Fibroblast of lung (primary cell): ENCODE measurements at regions not wholly inside any gene's neighbourhood (a gene's known extent, or its start where the extent isn't known, plus 50 kb on each side); places are given as distances from the start of the nearest gene placed in this dataset.

ENCODE experiments used
- DNase-seq, 2 donors: peaks; one replicate each; pipeline versions ENCODE4 v3.0.0 to v3.0.0-alpha.2; 2010; ENCODE audit warnings: low read depth in 2 of 2
- H2AFZ ChIP-seq: 2 replicates; pipeline ENCODE4 v1.5.1; 2012; ENCODE audit warnings: low read length, control low read depth, inconsistent platforms
- H3K27ac ChIP-seq: 2 replicates; pipeline ENCODE4 v1.5.1; 2011; ENCODE audit warnings: low read length, control low read depth; ENCODE audit not compliant: insufficient read depth
- H3K27me3 ChIP-seq: 2 replicates; pipeline ENCODE4 v1.5.1; 2011; ENCODE audit warnings: mild to moderate bottlenecking, low read length; ENCODE audit not compliant: control insufficient read depth, insufficient read depth
- H3K36me3 ChIP-seq: 2 replicates; pipeline ENCODE4 v1.5.1; 2011; ENCODE audit warnings: low read length; ENCODE audit not compliant: control insufficient read depth, insufficient read depth
- H3K4me1 ChIP-seq: 2 replicates; pipeline ENCODE4 v1.5.1; 2011; ENCODE audit warnings: low read length; ENCODE audit not compliant: control insufficient read depth, insufficient read depth; ENCODE audit errors: extremely low read depth
- H3K4me2 ChIP-seq: 2 replicates; pipeline ENCODE4 v1.5.1; 2011; ENCODE audit warnings: low read length, control low read depth; ENCODE audit not compliant: insufficient read depth; ENCODE audit errors: extremely low read depth
- H3K4me3 ChIP-seq, 4 experiments: fragments of 200-600 bp in 1 of 4; sonication (generic) in 1 of 4; replicated peaks in 1 of 4; 2 replicates each; pipeline ENCODE4 v1.5.1; 2011 to 2016; ENCODE audit warnings: low read length in 4 of 4, low read depth in 3 of 4, mild to moderate bottlenecking in 3 of 4, control low read depth in 2 of 4, inconsistent platforms in 1 of 4, mixed read lengths in 1 of 4; ENCODE audit not compliant: insufficient read depth in 1 of 4; ENCODE audit errors: control extremely low read depth in 1 of 4
- H3K79me2 ChIP-seq: 2 replicates; pipeline ENCODE4 v1.5.1; 2012; ENCODE audit warnings: mild to moderate bottlenecking, low read length, inconsistent platforms; ENCODE audit not compliant: control insufficient read depth, insufficient read depth
- H3K9ac ChIP-seq: 2 replicates; pipeline ENCODE4 v1.5.1; 2011; ENCODE audit warnings: mild to moderate bottlenecking, low read length, control low read depth; ENCODE audit not compliant: insufficient read depth
- H3K9me3 ChIP-seq: 2 replicates; pipeline ENCODE4 v1.5.1; 2012; ENCODE audit warnings: low read depth, low read length; ENCODE audit not compliant: control insufficient read depth, insufficient read depth
- H4K20me1 ChIP-seq: 2 replicates; pipeline ENCODE4 v1.5.1; 2011; ENCODE audit warnings: low read length; ENCODE audit not compliant: control insufficient read depth, insufficient read depth; ENCODE audit errors: extremely low read depth
- CTCF ChIP-seq, 2 donors: IDR thresholded peaks in 1 of 2; conservative IDR thresholded peaks in 1 of 2; 1 replicate in 1 of 2; 2 replicates in 1 of 2; pipeline ENCODE4 v1.5.1; 2011 to 2012; ENCODE audit warnings: low read length in 2 of 2, control low read depth in 1 of 2, inconsistent platforms in 1 of 2, low read depth in 1 of 2, mild to moderate bottlenecking in 1 of 2
- EZH2 ChIP-seq: IDR thresholded peaks from 2 replicates; pipeline ENCODE4 v1.5.1; 2012; ENCODE audit warnings: low read length, control low read depth, mild to moderate bottlenecking; ENCODE audit errors: missing control alignments

- Histone ChIP-seq H3K27ac (no peak overlapping the region), H3K9me3 (no peaks in the 10 kb centered on the region), H3K9ac (no peak overlapping the region), H3K36me3 (no peaks in the 10 kb centered on the region), H3K27me3 (no peaks in the 10 kb centered on the region), H3K4me2 (no peak overlapping the region), H2AFZ (no peak overlapping the region), H3K4me1 (no peaks in the 10 kb centered on the region), H4K20me1 (no peaks in the 10 kb centered on the region), H3K4me3 (no peak overlapping the region), H3K79me2 (no peaks in the 10 kb centered on the region)
- DNase-seq: no peak
- TF ChIP-seq CTCF (conservative IDR thresholded peaks at IDR 0.05 in 1 of 2, IDR thresholded peaks at IDR 0.05 in 1 of 2; ENCODE audit: low read depth in 1 of 2, low read length in 2 of 2): no peak
- TF ChIP-seq EZH2: no peak
Measured at GRCh38 chr7:134371536-134371935, 54.8 kb upstream of the SLC35B4 start.

- Histone ChIP-seq H2AFZ (no peak overlapping the region), H3K27ac (no peak overlapping the region), H3K4me1 (no peaks in the 10 kb centered on the region)
Measured at GRCh38 chr7:134370135-134370534, 53.4 kb upstream of the SLC35B4 start.

GRCh38 chr7:134368851-134369544, 52.3 kb upstream of the SLC35B4 start:
- no peaks in the 10 kb centered on the region for H3K36me3 ChIP-seq
- H4K20me1 ChIP-seq: no peaks in the 10 kb centered on the region
- H3K27me3 ChIP-seq: no peaks in the 10 kb centered on the region
- H3K27ac ChIP-seq: no peak overlapping the region
- H3K79me2 ChIP-seq: no peaks in the 10 kb centered on the region
- no peak overlapping the region for H3K4me3 ChIP-seq
- H3K4me2 ChIP-seq: no peak overlapping the region
- H2AFZ ChIP-seq: no peak overlapping the region
- peak; percentile 74 to 80 for DNase-seq
- H3K9me3 ChIP-seq: no peaks in the 10 kb centered on the region
- no peak for TF ChIP-seq CTCF (conservative IDR thresholded peaks at IDR 0.05 in 1 of 2, IDR thresholded peaks at IDR 0.05 in 1 of 2; ENCODE audit: low read depth in 1 of 2, low read length in 2 of 2)
- TF ChIP-seq EZH2: no peak
- no peak overlapping the region for H3K9ac ChIP-seq
- H3K4me1 ChIP-seq: no peaks in the 10 kb centered on the region

More at GRCh38 chr7:134370135-134370534, 53.4 kb upstream of the SLC35B4 start:
- Histone ChIP-seq H4K20me1 (no peaks in the 10 kb centered on the region), H3K9me3 (no peaks in the 10 kb centered on the region), H3K27me3 (no peaks in the 10 kb centered on the region), H3K9ac (no peak overlapping the region), H3K4me2 (no peak overlapping the region), H3K36me3 (no peaks in the 10 kb centered on the region), H3K4me3 (no peak overlapping the region), H3K79me2 (no peaks in the 10 kb centered on the region)
- no peak for TF ChIP-seq CTCF (conservative IDR thresholded peaks at IDR 0.05 in 1 of 2, IDR thresholded peaks at IDR 0.05 in 1 of 2; ENCODE audit: low read depth in 1 of 2, low read length in 2 of 2)
- no peak for DNase-seq
